IPS-18a (cell line): ENCODE measurements at regions not wholly inside any gene's neighbourhood (a gene's known extent, or its start where the extent isn't known, plus 50 kb on each side); places are given as distances from the start of the nearest gene placed in this dataset.

ENCODE experiments used
- H3K27ac ChIP-seq: one replicate; pipeline ENCODE4 v1.5.1; 2013; ENCODE audit warnings: low read length
- H3K27me3 ChIP-seq: one replicate; pipeline ENCODE4 v1.6.1; 2013; ENCODE audit warnings: mild to moderate bottlenecking, low read length; ENCODE audit not compliant: control insufficient read depth, insufficient read depth
- H3K36me3 ChIP-seq: one replicate; pipeline ENCODE4 v1.6.1; 2013; ENCODE audit warnings: low read depth, low read length; ENCODE audit not compliant: control insufficient read depth
- H3K4me1 ChIP-seq: one replicate; pipeline ENCODE4 v1.6.1; 2013; ENCODE audit warnings: low read depth, low read length; ENCODE audit not compliant: control insufficient read depth
- H3K4me3 ChIP-seq: one replicate; pipeline ENCODE4 v1.5.1; 2013; ENCODE audit warnings: low read length
- H3K9ac ChIP-seq: one replicate; pipeline ENCODE4 v1.6.1; 2013; ENCODE audit warnings: mild to moderate bottlenecking, low read length, moderate library complexity
- H3K9me3 ChIP-seq: one replicate; pipeline ENCODE4 v1.6.1; 2013; ENCODE audit warnings: low read depth, low read length; ENCODE audit not compliant: control insufficient read depth

GRCh38 chr5:142428773-142429473, 104.1 kb upstream of the SPRY4 start:
- peaks cover 30% of the 10 kb centered on the region for H3K4me1 ChIP-seq
- H3K9me3 ChIP-seq: no peaks in the 10 kb centered on the region
- peaks cover 4% of the 10 kb centered on the region for H3K27me3 ChIP-seq
- H3K4me3 ChIP-seq: no peak overlapping the region
- no peak overlapping the region for H3K9ac ChIP-seq
- H3K27ac ChIP-seq: no peak overlapping the region
- no peaks in the 10 kb centered on the region for H3K36me3 ChIP-seq

GRCh38 chr5:142428036-142428772, 103.4 kb upstream of the SPRY4 start:
- H3K27me3 ChIP-seq: peaks cover 4% of the 10 kb centered on the region
- H3K9me3 ChIP-seq: no peaks in the 10 kb centered on the region
- H3K4me1 ChIP-seq: peaks cover 23% of the 10 kb centered on the region
- H3K4me3 ChIP-seq: no peak overlapping the region
- no peaks in the 10 kb centered on the region for H3K36me3 ChIP-seq
- H3K9ac ChIP-seq: no peak overlapping the region
- H3K27ac ChIP-seq: no peak overlapping the region

- no peak overlapping the region for H3K4me3 ChIP-seq
- H3K36me3 ChIP-seq: no peaks in the 10 kb centered on the region
- no peaks in the 10 kb centered on the region for H3K9me3 ChIP-seq
- no peak overlapping the region for H3K27ac ChIP-seq
- H3K27me3 ChIP-seq: peaks cover 4% of the 10 kb centered on the region
- peaks cover 23% of the 10 kb centered on the region for H3K4me1 ChIP-seq
- no peak overlapping the region for H3K9ac ChIP-seq
Observed at GRCh38 chr5:142427529-142427928, 102.7 kb upstream of the SPRY4 start.

- no peaks in the 10 kb centered on the region for H3K9me3 ChIP-seq
- H3K27me3 ChIP-seq: peaks cover 4% of the 10 kb centered on the region
- H3K4me3 ChIP-seq: peak overlapping the region; percentile 26
- no peak overlapping the region for H3K27ac ChIP-seq
- no peak overlapping the region for H3K9ac ChIP-seq
- H3K4me1 ChIP-seq: peaks cover 23% of the 10 kb centered on the region
- H3K36me3 ChIP-seq: no peaks in the 10 kb centered on the region
Observed at GRCh38 chr5:142427015-142427364, 102.2 kb upstream of the SPRY4 start.

- Histone ChIP-seq H3K9me3 (no peaks in the 10 kb centered on the region), H3K27ac (peak overlapping the region; percentile 27), H3K4me1 (peaks cover 23% of the 10 kb centered on the region), H3K36me3 (no peaks in the 10 kb centered on the region), H3K9ac (peak overlapping the region; percentile 20), H3K4me3 (peak overlapping the region; percentile 26), H3K27me3 (peaks cover 4% of the 10 kb centered on the region)
Observed at GRCh38 chr5:142426129-142427014, 101.6 kb upstream of the SPRY4 start.

GRCh38 chr5:142425286-142426065, 100.7 kb upstream of the SPRY4 start:
- H3K9me3 ChIP-seq: no peaks in the 10 kb centered on the region
- H3K4me3 ChIP-seq: no peak overlapping the region
- peaks cover 23% of the 10 kb centered on the region for H3K4me1 ChIP-seq
- no peak overlapping the region for H3K27ac ChIP-seq
- H3K36me3 ChIP-seq: no peaks in the 10 kb centered on the region
- peaks cover 4% of the 10 kb centered on the region for H3K27me3 ChIP-seq
- no peak overlapping the region for H3K9ac ChIP-seq

GRCh38 chr5:142422429-142422828, 97.6 kb upstream of the SPRY4 start:
- no peak overlapping the region for H3K4me3 ChIP-seq
- H3K9ac ChIP-seq: no peak overlapping the region
- H3K4me1 ChIP-seq: peaks cover 20% of the 10 kb centered on the region
- H3K27ac ChIP-seq: no peak overlapping the region
- peaks cover 1% of the 10 kb centered on the region for H3K27me3 ChIP-seq
- H3K9me3 ChIP-seq: no peaks in the 10 kb centered on the region
- no peaks in the 10 kb centered on the region for H3K36me3 ChIP-seq

GRCh38 chr5:142421621-142422397, 97.0 kb upstream of the SPRY4 start:
- no peaks in the 10 kb centered on the region for H3K36me3 ChIP-seq
- no peak overlapping the region for H3K9ac ChIP-seq
- no peaks in the 10 kb centered on the region for H3K9me3 ChIP-seq
- H3K4me3 ChIP-seq: no peak overlapping the region
- H3K27me3 ChIP-seq: no peaks in the 10 kb centered on the region
- H3K27ac ChIP-seq: no peak overlapping the region
- H3K4me1 ChIP-seq: peaks cover 14% of the 10 kb centered on the region

GRCh38 chr5:142421228-142421617, 96.4 kb upstream of the SPRY4 start:
- Histone ChIP-seq H3K4me1 (peaks cover 8% of the 10 kb centered on the region), H3K9ac (no peak overlapping the region), H3K9me3 (no peaks in the 10 kb centered on the region), H3K27me3 (no peaks in the 10 kb centered on the region), H3K27ac (no peak overlapping the region), H3K4me3 (no peak overlapping the region), H3K36me3 (no peaks in the 10 kb centered on the region)

- H3K27ac ChIP-seq: no peak overlapping the region
- H3K27me3 ChIP-seq: no peaks in the 10 kb centered on the region
- no peak overlapping the region for H3K4me3 ChIP-seq
- H3K9ac ChIP-seq: no peak overlapping the region
- H3K4me1 ChIP-seq: peaks cover 3% of the 10 kb centered on the region
- H3K36me3 ChIP-seq: no peaks in the 10 kb centered on the region
- H3K9me3 ChIP-seq: no peaks in the 10 kb centered on the region
Observed at GRCh38 chr5:142420561-142421227, 95.9 kb upstream of the SPRY4 start.
